ENCODE measurements at regions not wholly inside any gene's neighbourhood (a gene's known extent, or its start where the extent isn't known, plus 50 kb on each side); places are given as distances from the start of the nearest gene placed in this dataset.

GRCh38 chr10:81095238-81095637 lies 557.5 kb downstream of the SH2D4B start (continued):
- TF ChIP-seq SKIL (IDR thresholded peaks at IDR 0.05; ENCODE audit: low read depth, poor library complexity, severe bottlenecking) (no peak), RELB (IDR thresholded peaks at IDR 0.05; ENCODE audit: low read depth) (no peak)

- no peak overlapping the region for H2AFZ ChIP-seq (ENCODE audit: control insufficient read depth, low read depth, low read length)
- no peak overlapping the region for H3K27ac ChIP-seq (ENCODE audit: control insufficient read depth, insufficient read depth)
- FAIRE-seq (peak; percentile 49), DNase-seq (ENCODE audit: low read depth, low spot score) (no peak), ATAC-seq (peak; percentile 83)
- H3K9ac ChIP-seq (ENCODE audit: control insufficient read depth, insufficient read depth, low read length): no peak overlapping the region
- H3K9me3 ChIP-seq (replicated peaks; ENCODE audit: control insufficient read depth, insufficient read depth, low read length): no peaks in the 10 kb centered on the region; the same call in 2 of the 3 replicates
- 0 out of 2 replicates have a peak overlapping the region, but pooled peaks have one; percentile 17 for H3K4me2 ChIP-seq (ENCODE audit: control insufficient read depth, insufficient read depth)
- in situ Hi-C loops (cut with MboI): no loop called here
- 68% methylated on average over 1 of the region's 1 CpG for WGBS (ENCODE audit: insufficient coverage, insufficient replicate concordance, low lambda C conversion rate, missing lambda C conversion rate)
- 0 out of 2 replicates have a peak overlapping the region, but pooled peaks have one; percentile 2 for H3K4me3 ChIP-seq
- no TSS peak for BruUV-seq (replicated peaks)
- ChIA-PET SMC1A (ENCODE audit: uncharacterized antibody, unreplicated experiment) (interaction anchor here (0.7 to 4.7 kb wide), 3 partner anchors 12 to 634 kb away, joined by 3 to 14 read pairs (median 10); no protein-coding TSS in a partner anchor), CTCF (no interaction called here), RAD21 (ENCODE audit: unreplicated experiment) (interaction anchor here (1.0 to 2.8 kb wide), 2 partner anchors 12 to 83 kb away, joined by 3 to 7 read pairs; no protein-coding TSS in a partner anchor), POLR2A (interaction anchor here (0.6 to 1.0 kb wide), 2 partner anchors 13 to 40 kb away, joined by 6 to 9 read pairs; no protein-coding TSS in a partner anchor)
- no peaks in the 10 kb centered on the region for H3K4me1 ChIP-seq (ENCODE audit: control insufficient read depth, insufficient read depth, low read length)
- H3K36me3 ChIP-seq (ENCODE audit: control insufficient read depth in 2 of 2, insufficient read depth in 2 of 2, low read length in 1 of 2): no peaks in the 10 kb centered on the region
- no peaks in the 10 kb centered on the region for H4K20me1 ChIP-seq (ENCODE audit: control insufficient read depth, insufficient read depth)
- H3K79me2 ChIP-seq (ENCODE audit: control insufficient read depth, insufficient read depth, low read length): no peaks in the 10 kb centered on the region
- no peaks in the 10 kb centered on the region for H3K27me3 ChIP-seq (replicated peaks in 1 of 2; ENCODE audit: control insufficient read depth in 2 of 2, insufficient read depth in 2 of 2, low read length in 1 of 2)
- intact Hi-C loops (cut with micrococcal nuclease; ENCODE audit: unreplicated experiment): no loop called here
- TF ChIP-seq RB1 (IDR thresholded peaks at IDR 0.05; ENCODE audit: borderline replicate concordance): no peak
- no peak for TF ChIP-seq BCL3 (IDR thresholded peaks at IDR 0.05; ENCODE audit: borderline replicate concordance, insufficient read depth, low read depth, low read length, poor library complexity, severe bottlenecking)
- TF ChIP-seq RUNX3 (IDR thresholded peaks at IDR 0.05; ENCODE audit: low read length): peak; percentile 46; the same call in 1 of the 2 replicates
- no peak for TF ChIP-seq ZNF687 (IDR thresholded peaks at IDR 0.05)
- no peak; a peak in 1 of 4 replicates for TF ChIP-seq ETV6 (conservative IDR thresholded peaks at IDR 0.05 in 1 of 2, IDR thresholded peaks at IDR 0.05 in 1 of 2; ENCODE audit: borderline replicate concordance in 1 of 2, low read depth in 1 of 2)
These were observed 558.9 kb downstream of the SH2D4B start for GRCh38 chr10:81096558-81096957.
